Ishikawa (cell line): ENCODE measurements at regions not wholly inside any gene's neighbourhood (a gene's known extent, or its start where the extent isn't known, plus 50 kb on each side); places are given as distances from the start of the nearest gene placed in this dataset.

ENCODE experiments used
- CEBPB ChIP-seq: IDR thresholded peaks from 2 replicates; pipeline ENCODE4 v1.6.1; 2012
- USF1 ChIP-seq: IDR thresholded peaks from 2 replicates; pipeline ENCODE4 v1.6.1; 2012

- TF ChIP-seq USF1 (no peak), CEBPB (no peak)
These were observed 98.7 kb upstream of the ZPLD1 start for GRCh38 chr3:102336130-102336529.
